Smooth muscle cell (in vitro differentiated cells): ENCODE measurements at regions not wholly inside any gene's neighbourhood (a gene's known extent, or its start where the extent isn't known, plus 50 kb on each side); places are given as distances from the start of the nearest gene placed in this dataset.
"Not testable (repeated sequence)": the region's sequence is repeated elsewhere in the genome, so short reads cannot be mapped to it uniquely, and the experiment has no call there.

Source experiments
- DNase-seq: peaks from one replicate; lab custom pipeline; 2025; ENCODE audit not compliant: unreplicated experiment; lab: John Stamatoyannopoulos, UW
- H2AFZ ChIP-seq: fragments of 200-600 bp; sonication (generic); 2 replicates; pipeline ENCODE4 v1.6.0; 2016; ENCODE audit warnings: antibody characterized with exemption, low read depth, mild to moderate bottlenecking
- H3F3A ChIP-seq: fragments of 200-600 bp; sonication (generic); 2 replicates; pipeline ENCODE4 v1.6.0; 2017; ENCODE audit warnings: antibody characterized with exemption, low read depth
- H3K27ac ChIP-seq: fragments of 200-600 bp; sonication (generic); 2 replicates; pipeline ENCODE4 v1.5.1; 2016; ENCODE audit warnings: low read depth, mild to moderate bottlenecking
- H3K27me3 ChIP-seq: fragments of 200-600 bp; sonication (generic); 2 replicates; pipeline ENCODE4 v1.6.1; 2016; ENCODE audit warnings: low read depth, mild to moderate bottlenecking
- H3K36me3 ChIP-seq: fragments of 200-600 bp; sonication (generic); 2 replicates; pipeline ENCODE4 v1.5.1; 2016; ENCODE audit warnings: low read depth
- H3K4me1 ChIP-seq: fragments of 200-600 bp; sonication (generic); 2 replicates; pipeline ENCODE4 v1.5.1; 2016; ENCODE audit warnings: low read depth
- H3K4me2 ChIP-seq: fragments of 200-600 bp; sonication (generic); 2 replicates; pipeline ENCODE4 v1.6.0; 2016; ENCODE audit warnings: mild to moderate bottlenecking
- H3K4me3 ChIP-seq: fragments of 200-600 bp; sonication (generic); 2 replicates; pipeline ENCODE4 v1.5.1; 2016; ENCODE audit warnings: mild to moderate bottlenecking
- H3K79me2 ChIP-seq: fragments of 200-600 bp; sonication (generic); 2 replicates; pipeline ENCODE4 v1.6.0; 2016; ENCODE audit warnings: low read depth, mild to moderate bottlenecking
- H3K9ac ChIP-seq: fragments of 200-600 bp; sonication (generic); 2 replicates; pipeline ENCODE4 v1.6.0; 2016; ENCODE audit warnings: low read depth
- H3K9me3 ChIP-seq: fragments of 200-600 bp; sonication (generic); replicated peaks from 2 replicates; pipeline ENCODE4 v1.5.1; 2016; ENCODE audit warnings: low read depth
- H4K20me1 ChIP-seq: fragments of 200-600 bp; sonication (generic); 2 replicates; pipeline ENCODE4 v1.6.0; 2016; ENCODE audit warnings: low read depth
- WGBS: methylation state at CpG from one replicate; pipeline ENCODE4 v1.1.7; 2016; ENCODE audit warnings: low lambda C conversion rate; 5-methylcytosine and 5-hydroxymethylcytosine counted together
- TF ChIP-seq, protein P1 (sequence below): fragments of 200-600 bp; sonication (generic); IDR thresholded peaks from 2 replicates; pipeline ENCODE4 v1.5.1; 2017; ENCODE audit warnings: borderline replicate concordance, mild to moderate bottlenecking, antibody characterized with exemption; ENCODE audit not compliant: insufficient read depth, poor library complexity, severe bottlenecking

DNA sequence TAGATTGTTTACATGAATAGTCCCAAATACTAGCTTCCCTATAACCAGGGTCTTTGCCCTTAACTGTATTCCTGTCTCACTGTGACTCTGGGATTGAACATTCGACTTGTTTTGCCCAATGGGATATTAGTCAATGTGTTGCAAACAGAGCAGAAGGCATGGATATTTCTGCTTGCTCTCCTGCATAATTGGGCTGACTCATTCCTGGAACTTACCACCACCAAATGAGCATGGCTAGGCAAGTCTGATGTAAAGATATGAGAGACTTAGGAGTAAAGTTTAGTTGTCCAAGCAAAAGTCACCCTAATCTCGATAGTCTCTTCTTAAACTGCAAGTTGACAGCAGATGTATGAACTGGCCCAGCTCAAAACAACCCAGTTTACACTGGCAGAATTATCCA, 273.5 kb upstream of the CCNG1 start:
- Histone ChIP-seq H2AFZ (no peak overlapping the region), H3K4me2 (no peak overlapping the region), H3K4me1 (no peaks in the 10 kb centered on the region), H3K27ac (no peak overlapping the region), H3K9me3 (no peaks in the 10 kb centered on the region), H4K20me1 (no peaks in the 10 kb centered on the region), H3K27me3 (no peaks in the 10 kb centered on the region), H3F3A (no peaks in the 10 kb centered on the region), H3K36me3 (no peaks in the 10 kb centered on the region), H3K4me3 (no peak overlapping the region), H3K79me2 (no peaks in the 10 kb centered on the region), H3K9ac (no peak overlapping the region)
- TF ChIP-seq, protein P1, sequence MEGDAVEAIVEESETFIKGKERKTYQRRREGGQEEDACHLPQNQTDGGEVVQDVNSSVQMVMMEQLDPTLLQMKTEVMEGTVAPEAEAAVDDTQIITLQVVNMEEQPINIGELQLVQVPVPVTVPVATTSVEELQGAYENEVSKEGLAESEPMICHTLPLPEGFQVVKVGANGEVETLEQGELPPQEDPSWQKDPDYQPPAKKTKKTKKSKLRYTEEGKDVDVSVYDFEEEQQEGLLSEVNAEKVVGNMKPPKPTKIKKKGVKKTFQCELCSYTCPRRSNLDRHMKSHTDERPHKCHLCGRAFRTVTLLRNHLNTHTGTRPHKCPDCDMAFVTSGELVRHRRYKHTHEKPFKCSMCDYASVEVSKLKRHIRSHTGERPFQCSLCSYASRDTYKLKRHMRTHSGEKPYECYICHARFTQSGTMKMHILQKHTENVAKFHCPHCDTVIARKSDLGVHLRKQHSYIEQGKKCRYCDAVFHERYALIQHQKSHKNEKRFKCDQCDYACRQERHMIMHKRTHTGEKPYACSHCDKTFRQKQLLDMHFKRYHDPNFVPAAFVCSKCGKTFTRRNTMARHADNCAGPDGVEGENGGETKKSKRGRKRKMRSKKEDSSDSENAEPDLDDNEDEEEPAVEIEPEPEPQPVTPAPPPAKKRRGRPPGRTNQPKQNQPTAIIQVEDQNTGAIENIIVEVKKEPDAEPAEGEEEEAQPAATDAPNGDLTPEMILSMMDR = no peak
- DNase-seq = no peak
- 73% methylated on average over 2 of the region's 2 CpGs for WGBS

DNA sequence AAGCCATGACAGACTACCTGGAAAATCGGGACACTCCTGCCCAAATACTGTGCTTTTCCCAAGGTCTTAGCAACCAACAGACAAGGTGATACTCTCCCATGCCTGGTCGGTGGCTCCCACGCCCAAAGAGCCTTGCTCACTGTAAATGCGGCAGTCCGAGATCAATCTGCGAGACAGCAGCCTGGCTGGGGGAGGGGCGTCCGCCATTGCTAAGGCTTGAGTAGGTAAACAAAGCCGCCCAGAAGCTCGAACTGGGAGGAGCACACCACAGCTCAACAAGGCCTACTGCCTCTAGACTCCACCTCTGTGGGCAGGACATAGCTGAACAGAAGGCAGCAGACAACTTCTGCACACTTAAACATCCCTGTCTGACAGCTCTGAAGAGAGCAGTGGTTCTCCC, 272.1 kb upstream of the CCNG1 start:
- no peak overlapping the region for H3K4me3 ChIP-seq
- no peaks in the 10 kb centered on the region for H3K9me3 ChIP-seq
- TF ChIP-seq, protein P1 = no peak
- no peaks in the 10 kb centered on the region for H4K20me1 ChIP-seq
- H3K4me1 ChIP-seq = no peaks in the 10 kb centered on the region
- 94% methylated on average over 10 of the region's 10 CpGs for WGBS
- H3K27me3 ChIP-seq = no peaks in the 10 kb centered on the region
- no peaks in the 10 kb centered on the region for H3F3A ChIP-seq
- no peak overlapping the region for H3K4me2 ChIP-seq
- H2AFZ ChIP-seq = no peak overlapping the region
- no peaks in the 10 kb centered on the region for H3K36me3 ChIP-seq
- no peak for DNase-seq
- no peaks in the 10 kb centered on the region for H3K79me2 ChIP-seq
- no peak overlapping the region for H3K27ac ChIP-seq
- H3K9ac ChIP-seq = no peak overlapping the region

DNA sequence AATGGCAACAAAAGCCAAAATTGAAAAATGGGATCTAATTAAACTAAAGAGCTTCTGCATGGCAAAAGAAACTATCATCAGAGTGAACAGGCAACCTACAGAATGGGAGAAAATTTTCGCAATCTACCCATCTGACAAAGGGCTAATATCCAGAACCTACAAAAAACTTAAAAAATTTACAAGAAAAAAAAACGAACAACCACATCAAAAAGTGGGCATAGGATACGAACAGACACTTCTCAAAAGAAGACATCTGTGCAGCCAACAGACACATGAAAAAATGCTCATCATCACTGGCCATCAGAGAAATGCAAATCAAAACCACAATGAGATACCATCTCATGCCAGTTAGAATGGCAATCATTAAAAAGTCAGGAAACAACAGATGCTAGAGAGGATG, 267.2 kb upstream of the CCNG1 start:
- DNase-seq, H3K4me1 ChIP-seq, H3K4me3 ChIP-seq, H3K36me3 ChIP-seq, H3K9ac ChIP-seq, H4K20me1 ChIP-seq, H3K9me3 ChIP-seq, H3K27me3 ChIP-seq, H3F3A ChIP-seq, H3K27ac ChIP-seq, H3K79me2 ChIP-seq, H3K4me2 ChIP-seq, H2AFZ ChIP-seq: not testable (repeated sequence)
- whole genome bisulfite sequencing = 96% methylated on average over 3 of the region's 3 CpGs

DNA sequence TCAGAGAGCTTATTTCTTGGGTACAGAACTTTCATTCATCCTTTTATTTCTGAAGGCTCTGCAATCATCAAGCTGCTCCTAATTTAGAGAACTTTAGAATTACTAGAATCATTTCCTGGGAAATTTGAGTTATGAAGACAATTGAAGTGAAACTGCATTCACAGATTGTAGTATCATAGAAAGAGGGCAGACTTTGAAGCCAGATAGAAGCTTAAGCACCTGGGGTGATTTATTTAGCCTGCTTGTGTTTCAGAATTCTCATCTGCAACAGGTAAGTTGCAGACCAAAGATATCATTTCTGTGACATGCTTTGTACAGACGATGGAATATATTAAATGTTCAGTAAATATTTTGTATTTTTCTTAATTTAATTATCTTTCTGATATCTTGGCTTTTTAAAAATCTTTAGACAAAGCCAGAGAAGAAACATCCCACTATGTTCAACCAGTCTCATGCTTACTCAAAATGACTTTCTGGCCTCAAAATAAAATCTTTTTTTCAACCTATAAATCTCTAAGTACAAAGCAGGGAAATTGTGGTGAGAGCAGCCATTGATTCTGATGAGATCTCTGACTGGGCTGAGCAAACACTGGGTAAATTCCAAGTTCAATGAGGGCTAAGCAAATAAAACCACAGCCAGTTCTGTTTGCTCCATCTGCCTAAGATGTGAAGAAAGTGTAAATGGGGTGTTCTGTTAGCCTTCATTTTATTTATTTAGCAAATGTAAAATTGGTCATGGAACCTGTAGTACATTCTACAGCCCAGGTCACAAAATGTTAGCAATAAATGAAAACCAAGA, 264.7 kb upstream of the CCNG1 start:
- Histone ChIP-seq H3K27me3 (no peaks in the 10 kb centered on the region), H3F3A (no peaks in the 10 kb centered on the region), H3K36me3 (no peaks in the 10 kb centered on the region), H3K79me2 (no peaks in the 10 kb centered on the region), H4K20me1 (no peaks in the 10 kb centered on the region), H3K27ac (no peak overlapping the region), H2AFZ (no peak overlapping the region), H3K4me3 (no peak overlapping the region), H3K9me3 (no peaks in the 10 kb centered on the region), H3K4me2 (no peak overlapping the region), H3K9ac (no peak overlapping the region), H3K4me1 (no peaks in the 10 kb centered on the region)
- WGBS = 79% methylated on average over 1 of the region's 1 CpG
- TF ChIP-seq, protein P1 = no peak
- no peak for DNase-seq
